ENCODE measurements at regions not wholly inside any gene's neighbourhood (a gene's known extent, or its start where the extent isn't known, plus 50 kb on each side); places are given as distances from the start of the nearest gene placed in this dataset.

DNA sequence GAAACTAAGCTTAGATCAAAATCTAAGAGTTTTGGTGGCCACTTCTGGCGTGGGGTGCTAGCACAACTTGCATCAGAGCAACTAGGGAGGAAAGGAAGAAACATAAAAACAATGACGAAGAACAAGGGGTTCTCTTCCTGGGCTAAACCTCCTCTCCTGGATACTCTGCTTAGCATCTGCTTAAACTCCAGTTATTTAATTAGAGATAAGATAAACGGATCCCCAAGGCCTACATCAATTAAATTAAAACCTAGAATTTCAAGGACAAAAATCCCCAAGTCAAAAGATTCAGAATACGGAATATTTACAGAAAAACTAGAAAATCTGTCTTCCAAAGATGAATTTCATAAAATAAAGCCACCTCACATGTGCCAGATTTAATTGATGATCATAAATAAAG lies 281.9 kb downstream of the SHOX2 start:
- H3K36me3 ChIP-seq (ENCODE audit: insufficient read depth in 1 of 2, low read depth in 1 of 2) = no peaks in the 10 kb centered on the region
- DNase-seq (no peak), ATAC-seq (no peak)
- no peaks in the 10 kb centered on the region for H3K27me3 ChIP-seq (ENCODE audit: insufficient read depth in 3 of 3, low read length in 2 of 3)
- H3K4me1 ChIP-seq = no peaks in the 10 kb centered on the region
- no peaks in the 10 kb centered on the region for H3K9me3 ChIP-seq
- intact Hi-C loops (cut with DNase I) = no loop called here
- WGBS, 3 donors = 77 to 81% (median 77%) methylated on average over 4 of the region's 4 CpGs
- H3K27ac ChIP-seq = no peak overlapping the region
- no peak overlapping the region for H3K4me3 ChIP-seq
- TF ChIP-seq, protein P1, sequence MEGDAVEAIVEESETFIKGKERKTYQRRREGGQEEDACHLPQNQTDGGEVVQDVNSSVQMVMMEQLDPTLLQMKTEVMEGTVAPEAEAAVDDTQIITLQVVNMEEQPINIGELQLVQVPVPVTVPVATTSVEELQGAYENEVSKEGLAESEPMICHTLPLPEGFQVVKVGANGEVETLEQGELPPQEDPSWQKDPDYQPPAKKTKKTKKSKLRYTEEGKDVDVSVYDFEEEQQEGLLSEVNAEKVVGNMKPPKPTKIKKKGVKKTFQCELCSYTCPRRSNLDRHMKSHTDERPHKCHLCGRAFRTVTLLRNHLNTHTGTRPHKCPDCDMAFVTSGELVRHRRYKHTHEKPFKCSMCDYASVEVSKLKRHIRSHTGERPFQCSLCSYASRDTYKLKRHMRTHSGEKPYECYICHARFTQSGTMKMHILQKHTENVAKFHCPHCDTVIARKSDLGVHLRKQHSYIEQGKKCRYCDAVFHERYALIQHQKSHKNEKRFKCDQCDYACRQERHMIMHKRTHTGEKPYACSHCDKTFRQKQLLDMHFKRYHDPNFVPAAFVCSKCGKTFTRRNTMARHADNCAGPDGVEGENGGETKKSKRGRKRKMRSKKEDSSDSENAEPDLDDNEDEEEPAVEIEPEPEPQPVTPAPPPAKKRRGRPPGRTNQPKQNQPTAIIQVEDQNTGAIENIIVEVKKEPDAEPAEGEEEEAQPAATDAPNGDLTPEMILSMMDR (IDR thresholded peaks at IDR 0.05) = no peak

DNA sequence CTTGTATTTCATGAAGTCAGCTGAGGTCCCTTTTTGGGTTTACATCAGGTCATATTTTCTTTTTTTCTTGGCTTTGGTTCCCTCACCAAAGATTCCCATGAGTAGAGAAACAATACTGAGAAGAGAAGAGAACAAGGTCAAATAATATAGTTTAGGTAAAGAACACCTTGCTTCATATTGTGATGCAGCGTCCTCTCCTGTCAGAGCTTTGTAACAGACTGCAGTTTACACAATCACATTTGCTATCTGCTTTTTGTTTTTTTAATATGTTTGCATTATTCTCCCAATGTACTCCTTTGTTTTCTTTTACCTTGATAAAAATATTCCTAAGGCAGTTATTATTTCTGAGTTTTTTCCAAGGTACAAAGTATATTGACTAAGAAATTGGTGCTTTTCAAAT lies 283.2 kb downstream of the SHOX2 start:
- Histone ChIP-seq H3K9me3 (no peaks in the 10 kb centered on the region), H3K4me1 (no peaks in the 10 kb centered on the region), H3K27me3 (ENCODE audit: insufficient read depth in 3 of 3, low read length in 2 of 3) (no peaks in the 10 kb centered on the region), H3K36me3 (ENCODE audit: insufficient read depth in 1 of 2, low read depth in 1 of 2) (no peaks in the 10 kb centered on the region), H3K27ac (no peak overlapping the region), H3K4me3 (no peak overlapping the region)
- WGBS, 3 donors = 83 to 91% (median 83%) methylated on average over 1 of the region's 1 CpG
- ATAC-seq (no peak), DNase-seq (no peak)
- intact Hi-C loops (cut with DNase I) = no loop called here
- TF ChIP-seq, protein P1 (IDR thresholded peaks at IDR 0.05) = no peak

DNA sequence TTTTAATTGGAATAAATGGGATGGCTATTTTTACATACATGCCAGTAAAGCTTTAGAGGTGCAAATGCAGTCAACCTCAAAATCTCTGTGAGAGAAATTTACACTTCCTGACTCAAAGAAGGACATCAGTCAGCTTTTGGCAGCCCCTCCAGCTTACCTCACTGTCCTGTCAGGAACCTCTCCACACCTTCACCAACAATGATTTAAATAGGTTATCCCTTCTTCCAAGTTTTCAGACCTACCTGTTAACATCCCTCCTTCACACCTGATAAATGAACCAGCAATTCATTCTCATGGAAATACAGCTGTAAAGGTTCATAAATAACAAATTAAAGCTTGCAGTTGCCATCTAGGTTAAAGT lies 286.1 kb downstream of the SHOX2 start:
- intact Hi-C loops (cut with DNase I) = no loop called here
- no peak for ATAC-seq
- no peak overlapping the region for H3K27ac ChIP-seq

DNA sequence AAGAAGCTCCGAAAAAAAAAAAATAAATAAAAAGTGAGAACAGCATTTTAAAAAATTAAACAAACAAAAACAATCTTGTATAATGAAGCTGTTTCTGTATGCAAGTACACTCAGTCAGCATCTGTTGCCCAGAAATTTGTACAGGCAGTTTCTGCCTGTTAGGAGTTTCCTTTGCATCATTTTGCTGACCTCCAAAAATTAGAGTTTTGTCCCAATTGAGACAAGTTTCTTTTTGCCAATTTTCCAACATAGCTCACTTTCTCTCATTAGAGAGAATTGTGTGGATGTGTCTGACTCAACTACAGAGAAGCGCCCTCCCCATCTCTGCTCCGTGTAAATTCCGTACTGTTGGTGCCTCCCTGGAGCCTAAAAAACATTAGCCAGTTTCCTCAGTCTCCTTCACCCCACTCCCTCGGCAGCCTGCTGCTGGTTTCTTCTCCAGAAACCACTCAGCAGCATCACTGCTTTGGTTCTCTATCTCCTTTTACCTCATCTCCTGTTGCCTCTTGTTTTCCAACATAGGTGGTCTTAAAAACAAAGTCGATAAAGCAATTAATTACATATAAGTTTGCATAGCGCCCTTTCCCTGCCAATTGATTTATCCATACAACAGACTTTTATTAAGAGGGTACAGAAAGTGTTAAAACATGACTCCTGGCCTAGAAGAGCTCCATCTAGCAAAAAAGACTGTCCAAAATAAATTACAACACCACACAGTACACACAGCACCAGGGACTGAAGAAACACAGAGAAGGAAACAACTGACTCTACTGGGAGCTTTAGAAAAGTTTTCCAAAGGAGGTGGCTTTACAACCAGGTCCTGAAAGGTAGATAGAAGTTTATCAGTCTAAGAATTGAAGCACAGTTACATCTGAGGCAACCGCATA lies 286.7 kb downstream of the SHOX2 start:
- TF ChIP-seq, protein P1 (IDR thresholded peaks at IDR 0.05) = no peak
- Histone ChIP-seq H3K27ac (no peak overlapping the region), H3K27me3 (ENCODE audit: insufficient read depth in 3 of 3, low read length in 2 of 3) (no peaks in the 10 kb centered on the region), H3K9me3 (no peaks in the 10 kb centered on the region), H3K4me1 (no peaks in the 10 kb centered on the region), H3K4me3 (no peak overlapping the region), H3K36me3 (ENCODE audit: insufficient read depth in 1 of 2, low read depth in 1 of 2) (no peaks in the 10 kb centered on the region)
- WGBS, 3 donors = 37 to 45% (median 43%) methylated on average over 8 of the region's 8 CpGs
- no peak for DNase-seq
- intact Hi-C loops (cut with DNase I) = no loop called here
- no peak for ATAC-seq

More for the DNA sequence above, 286.1 kb downstream of the SHOX2 start:
- TF ChIP-seq, protein P1 (IDR thresholded peaks at IDR 0.05) = no peak
- H3K27me3 ChIP-seq (ENCODE audit: insufficient read depth in 3 of 3, low read length in 2 of 3) = no peaks in the 10 kb centered on the region
- H3K36me3 ChIP-seq (ENCODE audit: insufficient read depth in 1 of 2, low read depth in 1 of 2) = no peaks in the 10 kb centered on the region
- no peaks in the 10 kb centered on the region for H3K4me1 ChIP-seq
- no peak overlapping the region for H3K4me3 ChIP-seq
- DNase-seq = no peak
- no peaks in the 10 kb centered on the region for H3K9me3 ChIP-seq

DNA sequence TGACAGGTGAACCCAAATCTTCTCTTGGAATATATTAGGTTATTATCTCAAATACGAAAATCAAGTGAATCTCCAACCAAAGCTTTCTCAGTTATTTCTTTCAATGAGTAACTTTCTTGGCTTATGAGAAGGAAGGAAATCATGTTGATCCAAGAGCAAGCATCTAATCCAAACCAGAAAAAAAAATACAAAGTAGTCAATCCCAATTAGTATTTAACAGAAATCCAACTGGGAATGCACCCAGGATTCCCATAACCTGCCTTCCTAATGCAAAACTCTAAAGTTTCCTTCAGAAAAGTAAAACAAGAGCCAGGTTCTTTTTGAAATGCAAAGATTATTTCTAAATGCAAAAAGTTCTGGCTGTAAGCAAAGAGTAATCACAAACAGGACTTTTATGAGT lies 289.3 kb downstream of the SHOX2 start:
- 54 to 77% (median 54%) methylated on average over 1 of the region's 1 CpG for WGBS, 3 donors
- Histone ChIP-seq H3K27me3 (ENCODE audit: insufficient read depth in 3 of 3, low read length in 2 of 3) (no peaks in the 10 kb centered on the region), H3K4me1 (no peaks in the 10 kb centered on the region), H3K4me3 (no peak overlapping the region), H3K36me3 (ENCODE audit: insufficient read depth in 1 of 2, low read depth in 1 of 2) (no peaks in the 10 kb centered on the region), H3K9me3 (no peaks in the 10 kb centered on the region), H3K27ac (no peak overlapping the region)
- intact Hi-C loops (cut with DNase I) = no loop called here
- DNase-seq = no peak
- ATAC-seq = no peak
- TF ChIP-seq, protein P1 (IDR thresholded peaks at IDR 0.05) = no peak

Measured in psoas muscle (tissue), 7 donors.